HG02642 (cell line): ENCODE measurements at regions not wholly inside any gene's neighbourhood (a gene's known extent, or its start where the extent isn't known, plus 50 kb on each side); places are given as distances from the start of the nearest gene placed in this dataset.

Experiments used
- ATAC-seq: cut with Tn5 transposase; IDR thresholded peaks from one replicate; pipeline ENCODE4 v1.9.1; 2021; ENCODE audit warnings: mild to moderate bottlenecking; ENCODE audit not compliant: unreplicated experiment, poor library complexity

- ATAC-seq, result no peak
Observed at GRCh38 chr9:106712279-106712678, 150.7 kb upstream of the ZNF462 start.

- no peak for ATAC-seq
Observed at GRCh38 chr9:106713206-106713605, 149.8 kb upstream of the ZNF462 start.

GRCh38 chr9:106716820-106717219 is 146.1 kb upstream of the ZNF462 start:
- ATAC-seq, result no peak

GRCh38 chr9:106717686-106718085 is 145.3 kb upstream of the ZNF462 start:
- no peak for ATAC-seq

- ATAC-seq, result no peak
Observed at GRCh38 chr9:106718936-106719335, 144.0 kb upstream of the ZNF462 start.

GRCh38 chr9:106722051-106722753 is 140.8 kb upstream of the ZNF462 start:
- no peak for ATAC-seq

GRCh38 chr9:106723926-106724325 is 139.0 kb upstream of the ZNF462 start:
- ATAC-seq, result no peak

- no peak for ATAC-seq
Observed at GRCh38 chr9:106724566-106724965, 138.4 kb upstream of the ZNF462 start.

GRCh38 chr9:106726070-106726815 is 136.7 kb upstream of the ZNF462 start:
- no peak for ATAC-seq

GRCh38 chr9:106727969-106728368 is 135.0 kb upstream of the ZNF462 start:
- no peak for ATAC-seq

GRCh38 chr9:106728860-106729259 is 134.1 kb upstream of the ZNF462 start:
- no peak for ATAC-seq

GRCh38 chr9:106731910-106732309 is 131.1 kb upstream of the ZNF462 start:
- no peak for ATAC-seq

- ATAC-seq, result no peak
Observed at GRCh38 chr9:106733828-106734380, 129.1 kb upstream of the ZNF462 start.

GRCh38 chr9:106737516-106737915 is 125.5 kb upstream of the ZNF462 start:
- no peak for ATAC-seq

GRCh38 chr9:106738109-106738508 is 124.9 kb upstream of the ZNF462 start:
- no peak for ATAC-seq

- no peak for ATAC-seq
Observed at GRCh38 chr9:106745457-106745856, 117.5 kb upstream of the ZNF462 start.

GRCh38 chr9:106745876-106746275 is 117.1 kb upstream of the ZNF462 start:
- ATAC-seq, result no peak

- ATAC-seq, result no peak
Observed at GRCh38 chr9:106751681-106752080, 111.3 kb upstream of the ZNF462 start.

GRCh38 chr9:106752581-106752980 is 110.4 kb upstream of the ZNF462 start:
- peak; percentile 12 for ATAC-seq

- ATAC-seq, result peak; percentile 93
Observed at GRCh38 chr9:106753155-106753671, 109.8 kb upstream of the ZNF462 start.

GRCh38 chr9:106755736-106756135 is 107.2 kb upstream of the ZNF462 start:
- ATAC-seq, result no peak
